HuH-7 (cell line): ENCODE measurements at regions not wholly inside any gene's neighbourhood (a gene's known extent, or its start where the extent isn't known, plus 50 kb on each side); places are given as distances from the start of the nearest gene placed in this dataset.
"Not testable (repeated sequence)": the region's sequence is repeated elsewhere in the genome, so short reads cannot be mapped to it uniquely, and the experiment has no call there.

ENCODE experiments used
- DNase-seq: peaks from one replicate; pipeline ENCODE4 v3.0.0; 2011; ENCODE audit warnings: low spot score

DNA sequence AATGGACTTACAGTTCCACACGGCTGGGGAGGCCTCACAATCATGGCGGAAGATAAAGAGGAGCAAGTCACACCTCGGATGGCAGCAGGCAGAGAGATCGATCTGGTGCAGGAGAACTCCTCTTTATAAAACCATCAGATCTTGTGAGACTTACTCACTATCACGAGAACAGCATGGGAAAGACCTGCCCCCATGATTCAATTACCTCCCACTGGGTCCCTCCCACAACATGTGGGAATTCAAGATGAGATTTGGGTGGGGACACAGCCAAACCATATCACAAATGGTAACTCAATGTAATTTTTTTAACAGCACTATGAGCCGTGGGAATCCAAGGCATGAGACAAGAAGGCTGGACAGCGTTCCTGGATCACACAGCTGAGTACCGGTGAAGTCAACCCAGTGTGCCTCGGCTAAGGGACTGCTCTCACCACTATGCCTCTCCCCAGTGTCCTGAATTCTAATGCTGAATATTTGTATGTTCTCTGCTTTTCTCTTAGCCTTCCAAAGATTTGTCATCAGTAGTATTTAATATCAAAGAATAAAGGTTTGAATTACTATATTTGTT lies 84.3 kb downstream of the IRS2 start:
- DNase-seq = not testable (repeated sequence)

DNA sequence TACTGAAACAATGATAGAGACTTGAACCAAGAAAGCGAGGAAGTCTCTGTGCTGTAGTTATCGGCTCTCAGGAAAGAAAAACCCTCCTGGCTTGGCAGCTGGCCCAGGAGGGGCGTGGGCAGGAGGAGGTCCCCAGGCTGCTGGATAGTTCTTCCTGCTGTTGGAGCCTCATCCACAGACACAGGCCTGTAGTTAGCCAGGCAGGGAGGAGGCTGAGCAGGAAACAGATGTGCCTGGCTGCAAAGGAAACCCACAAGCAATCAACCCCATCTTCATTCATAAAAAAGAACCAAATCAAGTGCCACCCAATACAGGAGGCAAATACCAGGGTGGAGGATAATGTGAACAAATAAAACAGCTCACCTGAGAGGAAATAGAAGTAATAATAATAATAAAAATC lies 86.2 kb downstream of the IRS2 start:
- DNase-seq = no peak

DNA sequence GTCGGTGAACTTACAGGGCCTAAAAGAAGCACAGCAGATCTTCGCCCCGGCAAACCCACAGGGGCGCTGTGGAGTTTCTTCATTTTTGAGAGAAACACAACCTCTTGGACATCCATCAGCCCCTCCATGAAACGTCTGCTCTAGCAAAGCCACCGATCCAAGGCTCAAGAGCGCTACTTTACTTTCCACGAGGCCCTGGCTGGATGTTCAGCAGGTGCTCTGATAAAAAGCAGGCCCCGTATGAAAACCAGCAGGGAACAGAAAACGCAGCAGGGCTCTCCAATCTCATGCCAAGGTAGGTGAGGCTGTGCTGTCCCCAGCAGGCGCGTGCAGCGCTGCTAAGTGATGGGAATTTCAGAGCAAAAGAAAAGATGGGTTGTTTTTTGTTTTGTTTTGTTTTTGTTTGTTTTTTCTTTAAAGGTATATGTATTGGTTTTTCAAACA lies 86.7 kb downstream of the IRS2 start:
- DNase-seq = peak; percentile 13

DNA sequence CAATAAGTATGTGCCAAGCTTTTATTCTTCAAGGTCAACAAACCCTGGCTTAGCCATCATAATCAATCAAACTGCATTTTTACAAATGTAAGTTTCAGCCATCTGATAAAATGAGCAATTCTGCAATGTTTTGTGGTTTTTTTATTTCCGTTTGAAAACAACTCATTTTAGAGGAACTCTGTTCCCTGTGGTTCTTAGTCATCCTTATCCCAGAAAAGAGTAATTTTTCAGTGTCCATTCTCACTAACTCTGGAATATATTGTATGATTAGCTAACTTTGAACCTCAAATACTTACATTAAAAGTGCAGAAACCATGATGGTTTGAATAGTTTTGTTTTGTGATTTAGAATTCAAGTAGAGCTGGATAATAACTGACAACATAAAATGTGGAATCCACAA lies 87.6 kb downstream of the IRS2 start:
- DNase-seq = no peak

DNA sequence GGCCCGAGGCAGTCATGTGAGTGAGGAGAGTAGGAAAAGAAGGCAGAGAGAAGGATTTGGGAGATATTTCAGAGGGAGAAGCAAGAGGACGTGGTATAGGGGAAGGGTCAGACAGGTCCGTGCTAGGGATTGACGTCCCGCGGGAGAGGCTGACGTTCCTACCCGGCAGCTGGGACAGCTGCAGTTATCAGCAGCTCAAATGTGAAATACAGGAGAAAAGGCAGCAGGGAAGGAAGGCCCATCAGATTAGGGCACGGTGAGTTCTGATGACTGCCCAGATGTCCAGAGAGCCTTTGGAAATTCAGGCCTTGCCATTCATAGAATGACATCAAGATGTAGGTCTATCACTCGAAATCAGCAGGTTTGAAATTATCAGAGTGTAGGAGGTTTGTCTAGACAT lies 88.4 kb downstream of the IRS2 start:
- no peak for DNase-seq

DNA sequence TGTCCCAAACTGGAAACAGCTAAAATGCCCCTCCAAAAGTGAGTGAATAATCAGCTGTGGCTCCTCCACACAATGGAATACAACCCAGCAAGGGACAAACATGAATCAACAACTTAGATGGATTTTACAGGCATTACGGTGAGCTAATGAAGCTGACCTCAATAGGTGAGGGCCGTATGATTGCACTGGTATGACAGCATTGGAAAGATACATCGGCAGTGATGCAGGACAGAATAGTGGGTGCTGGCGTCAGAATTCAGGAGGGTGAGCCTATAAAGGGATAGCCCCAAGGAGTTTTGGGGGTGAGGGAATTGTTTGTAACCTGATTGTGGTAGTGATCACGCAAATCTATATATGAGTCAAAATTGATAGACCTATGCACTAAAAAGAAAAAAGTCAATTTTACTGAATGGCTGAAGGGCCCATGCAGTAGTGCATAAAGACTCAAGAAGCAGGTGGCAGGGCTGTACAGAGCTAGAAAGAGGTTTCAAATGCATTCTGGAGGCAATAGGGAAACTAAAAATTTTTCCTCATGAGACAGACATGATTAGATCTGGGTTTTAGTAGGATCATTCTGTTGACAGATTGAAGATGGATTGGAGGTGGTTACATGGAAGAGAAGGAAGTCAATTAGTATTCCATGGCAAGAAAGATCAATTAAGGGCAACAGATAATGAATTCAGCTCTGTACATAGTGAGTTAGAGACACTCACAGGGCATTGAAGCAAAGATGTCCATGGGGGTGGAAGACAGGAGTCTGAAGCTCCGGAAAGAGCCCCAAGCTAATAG lies 90.8 kb downstream of the IRS2 start:
- no peak for DNase-seq

DNA sequence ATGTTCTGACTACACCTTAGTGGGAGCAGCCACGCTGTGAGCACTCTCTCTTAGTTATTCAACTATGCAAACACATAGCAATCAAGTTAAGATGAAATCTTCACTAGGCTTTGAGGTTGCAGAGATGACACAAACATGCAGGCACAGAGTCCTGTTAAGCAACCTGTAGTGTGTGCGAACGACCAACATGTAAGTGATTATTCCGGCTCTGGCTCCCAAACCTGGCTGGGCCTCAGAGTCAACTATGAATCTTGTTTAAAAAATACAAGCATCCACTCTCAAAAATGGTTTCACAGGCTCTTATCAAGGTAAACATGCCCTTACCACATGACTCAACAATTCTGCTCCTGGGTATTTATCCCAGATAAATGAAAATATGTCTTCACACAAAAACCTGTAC lies 91.4 kb downstream of the IRS2 start:
- no peak for DNase-seq

DNA sequence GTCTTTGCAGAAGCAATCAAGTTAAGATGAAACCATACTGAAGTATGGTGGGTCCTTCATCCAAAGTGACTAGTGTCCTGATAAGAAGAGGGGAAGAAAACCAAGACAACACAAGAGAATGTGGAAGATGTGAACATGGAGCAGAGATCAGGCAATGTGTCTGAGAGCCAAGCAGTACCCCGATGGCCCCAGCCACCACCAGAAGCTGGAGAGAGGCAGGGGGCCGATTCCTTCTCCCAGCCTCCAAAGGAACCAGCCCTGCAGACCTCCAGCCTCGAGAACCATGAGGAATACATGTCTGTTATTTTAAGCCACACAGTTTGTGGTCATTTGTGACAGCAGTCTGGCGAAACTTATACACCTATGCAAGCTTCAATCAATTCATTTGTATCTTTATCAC lies 93.2 kb downstream of the IRS2 start:
- no peak for DNase-seq

DNA sequence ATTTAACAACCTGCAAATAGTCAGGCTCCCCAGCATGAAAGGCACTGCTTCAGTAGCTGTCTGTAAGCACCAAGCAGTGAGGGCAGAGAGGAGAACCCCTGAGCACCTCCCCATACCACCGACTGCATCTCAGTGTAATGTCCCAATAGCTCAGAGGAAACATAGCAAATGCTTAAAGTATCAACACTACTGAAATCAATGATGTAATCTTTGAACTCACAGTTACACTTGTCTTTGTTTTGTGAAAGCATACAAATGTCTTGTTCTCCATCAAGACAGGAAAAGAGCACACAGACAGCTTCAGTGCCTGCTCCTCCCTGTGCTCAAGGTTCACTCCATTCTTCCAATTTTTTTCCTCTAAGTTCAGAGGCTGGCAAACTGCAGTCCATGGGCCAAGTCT lies 94.7 kb downstream of the IRS2 start:
- no peak for DNase-seq

DNA sequence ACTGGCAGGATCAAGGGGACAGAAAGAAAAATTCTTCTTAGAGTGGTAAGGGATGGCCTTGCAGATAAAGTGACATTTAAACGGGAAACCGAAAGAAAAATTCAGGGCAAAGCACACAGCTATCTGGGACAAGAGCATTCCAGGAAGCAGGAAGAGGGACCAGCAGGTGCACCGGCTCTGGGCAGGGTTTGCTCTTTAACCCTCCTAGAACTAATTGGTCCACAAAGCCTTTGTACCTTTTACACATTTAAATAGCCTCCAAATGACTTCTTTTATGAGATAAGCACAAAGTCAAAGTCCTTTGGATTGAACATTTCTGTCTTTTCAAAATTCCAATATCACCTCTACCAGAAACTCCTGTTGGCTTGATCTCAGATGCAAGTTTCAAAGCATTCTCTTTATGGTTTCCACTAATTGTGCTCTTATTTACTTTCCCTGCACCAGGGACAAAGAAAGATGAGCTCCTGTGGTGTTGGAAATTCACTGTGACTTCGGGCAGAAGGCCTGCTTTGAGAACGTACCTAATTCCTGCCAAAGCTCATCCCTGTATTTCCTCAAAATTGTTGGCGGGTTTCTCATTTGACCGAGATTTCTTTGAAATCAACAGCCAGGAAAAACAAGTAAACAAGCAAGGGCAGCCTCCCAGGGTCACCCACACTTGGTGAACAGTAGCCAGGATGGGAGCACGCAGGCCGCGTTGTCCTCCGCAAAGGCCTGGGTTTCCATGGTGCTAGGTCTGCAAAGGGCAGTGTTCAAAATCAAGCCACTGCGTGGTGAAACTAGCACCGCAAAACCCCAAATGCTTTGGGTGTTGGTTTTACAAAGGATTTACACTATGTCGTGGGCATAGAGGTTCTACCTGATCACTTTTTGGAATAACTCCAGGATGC lies 98.6 kb downstream of the IRS2 start:
- no peak for DNase-seq

DNA sequence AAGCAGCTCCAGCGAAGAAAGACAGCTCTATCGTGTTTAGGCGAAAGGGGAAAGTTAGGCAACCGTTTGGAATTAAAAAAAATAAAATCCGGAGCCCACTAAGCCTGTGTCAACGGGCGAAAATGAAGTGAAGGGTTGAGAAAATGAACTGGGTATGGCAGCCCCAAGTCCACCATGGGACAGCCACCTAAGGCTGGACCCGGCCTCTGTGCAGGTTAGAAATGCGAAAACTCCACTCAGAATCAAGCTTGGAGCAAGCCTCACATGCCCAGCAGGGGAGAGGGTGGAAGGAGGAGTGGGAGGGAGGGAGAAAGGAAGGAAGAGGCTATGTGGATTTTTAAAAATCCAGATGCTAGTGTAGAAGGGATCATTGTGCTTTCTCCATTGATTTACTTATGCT lies 101.2 kb downstream of the IRS2 start:
- DNase-seq = no peak

DNA sequence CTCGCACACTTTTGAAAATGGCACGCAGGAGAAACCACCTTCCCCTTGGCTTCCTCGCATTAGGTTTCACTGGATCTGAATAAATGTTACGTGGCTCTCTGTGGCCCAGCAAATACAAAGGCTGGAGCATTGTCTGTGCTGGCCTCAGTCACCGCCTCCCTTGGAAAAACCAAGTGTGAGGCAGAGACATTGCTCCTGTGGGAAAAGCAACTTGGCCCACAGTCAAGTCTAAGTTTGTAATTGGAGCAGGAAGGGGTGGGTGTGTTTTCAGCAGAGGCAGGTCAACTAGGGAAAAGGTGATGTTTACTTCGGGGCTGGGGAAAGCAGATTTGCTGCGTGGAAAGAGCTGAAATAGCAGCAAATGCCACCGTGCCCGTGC lies 101.6 kb downstream of the IRS2 start:
- peak; percentile 7 for DNase-seq

DNA sequence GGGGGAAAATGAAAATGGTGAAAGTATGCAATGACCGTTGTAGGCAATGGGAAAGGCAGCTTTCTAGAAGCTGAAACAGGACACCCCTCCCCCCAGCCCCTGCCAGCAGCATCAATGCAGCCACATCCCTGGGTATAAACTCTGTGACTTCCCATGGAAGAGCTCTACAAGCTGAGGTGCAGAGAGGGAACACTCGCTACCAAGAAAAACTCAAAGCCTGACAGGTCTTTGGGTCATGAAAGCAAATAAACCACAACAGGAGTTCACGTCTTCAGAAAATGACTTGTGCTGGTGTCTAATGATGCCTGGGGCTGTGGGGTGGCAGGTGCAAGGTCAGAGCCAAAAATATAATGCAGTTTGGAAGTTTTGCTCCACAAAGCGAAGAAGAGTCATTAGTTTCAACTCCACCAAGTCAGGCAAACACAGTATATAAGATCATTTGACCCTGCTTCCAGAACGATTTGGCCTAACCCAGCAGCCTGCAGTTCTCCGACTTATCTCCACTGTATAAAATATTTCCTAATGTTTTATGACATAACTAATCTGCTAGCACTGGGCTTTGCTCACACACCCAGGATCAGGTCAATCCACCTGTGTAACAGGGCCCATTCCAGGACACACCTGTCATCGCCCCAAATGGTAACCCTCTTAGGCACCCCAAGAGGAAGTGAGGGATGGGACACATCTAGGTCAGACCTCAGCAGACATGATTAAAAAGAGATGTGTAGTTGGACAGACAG lies 102.1 kb downstream of the IRS2 start:
- no peak for DNase-seq

DNA sequence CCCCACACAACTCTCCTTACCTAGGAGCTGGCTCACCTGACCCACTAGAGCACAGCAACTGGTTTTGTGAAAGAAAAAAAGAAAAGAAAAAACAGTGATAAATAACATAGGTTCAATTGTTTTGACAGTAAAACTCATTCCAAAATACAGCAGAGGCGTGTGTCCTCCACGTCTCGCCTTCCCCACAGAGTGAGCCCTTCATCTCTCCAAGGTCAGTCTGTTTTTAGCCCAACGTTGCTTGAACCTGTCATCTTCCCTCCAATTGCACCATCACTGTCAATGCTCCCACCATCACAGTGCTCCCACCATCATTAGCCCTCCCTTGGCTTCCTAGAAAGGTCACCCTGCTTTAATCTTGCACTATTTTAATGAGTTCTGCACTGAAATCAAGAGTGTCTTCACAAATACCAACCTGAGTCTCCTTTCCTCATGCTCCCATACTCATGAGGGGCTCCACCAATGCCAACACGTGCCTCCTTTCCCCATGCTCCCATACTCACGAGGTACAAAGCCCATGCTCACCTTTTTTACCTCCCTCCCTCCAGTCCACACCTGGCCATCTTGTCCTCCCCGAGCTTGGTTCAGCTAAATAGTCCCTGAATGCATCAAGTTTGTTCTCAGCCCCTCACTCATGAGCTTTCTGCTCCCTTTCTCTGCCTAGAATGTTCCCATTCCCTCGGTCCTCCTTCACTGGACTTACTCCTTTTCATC lies 103.7 kb downstream of the IRS2 start:
- DNase-seq = no peak

DNA sequence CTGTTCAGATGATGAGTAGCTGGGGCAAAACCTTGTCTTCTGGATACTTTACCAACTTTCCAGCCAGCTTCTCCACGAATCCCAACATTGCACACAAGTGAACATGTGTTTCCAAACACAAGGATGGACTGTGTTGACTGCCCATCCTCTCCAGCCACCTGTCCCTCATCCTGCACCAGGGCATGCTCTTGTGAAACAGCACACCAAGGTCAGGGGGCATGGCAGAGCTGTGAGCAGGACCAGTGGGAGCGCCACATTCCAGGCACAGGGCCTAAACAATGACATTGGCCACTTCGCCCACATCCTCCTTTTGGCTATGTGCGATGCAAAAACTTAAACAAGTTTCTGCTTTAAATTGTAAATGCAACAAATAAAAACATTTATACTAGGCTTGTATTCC lies 105.5 kb downstream of the IRS2 start:
- DNase-seq = no peak

DNA sequence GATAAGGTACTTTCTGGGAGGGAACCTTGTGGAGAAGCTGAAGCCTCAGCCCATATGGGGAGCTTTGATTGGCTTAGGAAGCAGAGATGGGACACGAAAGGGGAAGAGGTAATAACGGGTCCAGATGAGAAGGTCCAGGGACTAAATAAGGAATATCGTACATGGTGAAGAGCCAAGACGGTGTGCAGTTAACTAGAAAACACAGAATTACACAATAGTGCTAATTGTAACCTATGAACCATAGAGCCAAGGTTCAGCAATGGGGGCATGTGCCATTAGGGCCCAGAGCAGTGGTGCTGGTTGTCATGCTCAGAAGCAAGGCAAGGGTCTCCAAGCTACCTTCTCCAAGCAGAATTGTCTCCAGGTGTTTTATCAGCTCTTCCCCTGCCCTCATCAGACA lies 106.1 kb downstream of the IRS2 start:
- no peak for DNase-seq

DNA sequence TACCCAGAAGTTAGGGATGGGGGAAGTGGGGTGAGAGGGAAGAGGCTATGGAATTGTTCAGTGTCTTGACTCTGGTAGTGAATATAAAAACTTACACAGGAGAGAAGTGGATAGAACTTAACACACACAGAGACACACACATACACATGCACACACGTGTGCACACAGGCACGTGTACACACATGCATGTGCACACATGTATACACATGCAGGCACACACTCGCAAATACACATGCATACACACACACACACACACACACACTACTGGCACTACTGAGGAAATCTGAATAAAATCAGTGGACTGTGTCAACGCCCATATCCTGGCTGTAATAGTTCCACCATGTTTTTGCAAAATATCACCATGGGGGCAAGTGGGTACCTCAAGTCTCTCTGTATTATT lies 107.9 kb downstream of the IRS2 start:
- DNase-seq = no peak

DNA sequence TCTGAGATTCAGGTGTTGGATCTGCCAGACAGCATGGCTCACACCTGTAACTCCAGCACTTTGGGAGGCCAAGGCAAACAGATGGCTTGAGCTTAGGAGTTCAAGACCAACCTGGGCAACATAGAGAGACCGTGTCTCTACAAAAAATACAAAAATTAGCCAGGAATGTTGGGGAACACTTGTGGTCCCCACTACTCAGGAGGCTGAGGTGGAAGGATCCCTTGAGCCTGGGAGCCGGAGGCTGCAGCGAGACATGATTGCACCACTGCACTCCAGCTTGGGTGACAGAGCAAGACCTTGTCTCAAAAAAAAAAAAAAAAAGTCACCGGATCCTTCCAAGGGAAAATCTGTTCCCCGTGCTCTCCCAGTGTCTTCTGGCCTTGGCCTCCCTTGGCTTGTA lies 109.2 kb downstream of the IRS2 start:
- DNase-seq = no peak

DNA sequence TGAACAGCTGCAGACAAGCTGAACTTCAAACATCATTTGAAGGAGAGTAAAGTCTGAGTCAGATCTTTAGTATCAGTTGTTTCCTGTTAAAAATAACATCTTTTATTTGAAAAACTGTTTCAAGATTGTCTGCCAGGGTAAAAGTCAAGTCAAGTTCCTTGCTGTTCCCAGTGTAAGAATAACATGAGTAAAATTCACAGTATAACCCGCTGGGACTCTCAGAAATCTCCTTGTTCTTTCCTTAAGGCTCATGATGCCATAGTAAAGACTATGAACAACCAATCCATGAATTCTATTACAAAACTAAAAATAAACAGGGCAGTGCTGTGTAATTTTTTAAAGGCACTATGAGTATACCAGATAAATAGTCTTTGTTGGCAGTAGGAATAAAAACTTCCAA lies 112.9 kb downstream of the IRS2 start:
- no peak for DNase-seq

DNA sequence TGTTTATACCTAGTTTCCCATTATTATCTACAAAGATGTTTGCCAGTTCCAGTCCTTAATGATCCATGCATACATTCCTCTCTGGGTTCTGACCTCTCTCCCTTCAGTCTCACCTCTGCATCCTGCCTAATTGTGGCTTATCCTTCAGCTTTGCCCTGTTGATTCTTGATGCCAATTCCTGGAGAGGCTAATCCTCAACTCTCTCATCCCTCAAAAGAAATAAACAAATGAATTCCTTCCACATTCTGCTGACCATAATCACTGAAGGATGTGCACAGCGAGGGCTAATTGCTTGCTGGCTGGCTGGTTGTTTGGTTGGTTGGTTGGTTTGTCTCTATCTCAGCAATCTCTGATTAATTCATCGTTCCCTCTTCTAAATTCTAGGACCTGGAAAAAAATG lies 113.8 kb downstream of the IRS2 start:
- no peak for DNase-seq

DNA sequence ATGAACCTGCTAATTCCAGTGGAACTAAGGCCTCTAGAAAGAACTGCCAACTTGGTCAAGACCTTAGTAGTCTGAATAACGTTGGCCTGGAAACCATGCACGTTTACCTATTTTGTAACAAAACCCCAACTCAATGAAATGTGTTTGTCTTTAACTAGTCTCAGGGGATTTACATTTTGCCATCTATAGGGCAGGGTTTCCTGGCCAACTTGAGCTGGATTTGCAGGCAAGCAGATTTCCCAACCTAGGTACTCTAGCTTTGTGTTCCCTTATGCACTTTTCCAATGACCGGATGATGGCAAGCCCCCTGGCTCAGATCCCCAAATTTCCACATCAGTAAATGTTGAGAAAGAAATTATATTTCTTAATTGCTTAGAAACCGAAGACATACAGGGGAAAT lies 114.5 kb downstream of the IRS2 start:
- DNase-seq = no peak

DNA sequence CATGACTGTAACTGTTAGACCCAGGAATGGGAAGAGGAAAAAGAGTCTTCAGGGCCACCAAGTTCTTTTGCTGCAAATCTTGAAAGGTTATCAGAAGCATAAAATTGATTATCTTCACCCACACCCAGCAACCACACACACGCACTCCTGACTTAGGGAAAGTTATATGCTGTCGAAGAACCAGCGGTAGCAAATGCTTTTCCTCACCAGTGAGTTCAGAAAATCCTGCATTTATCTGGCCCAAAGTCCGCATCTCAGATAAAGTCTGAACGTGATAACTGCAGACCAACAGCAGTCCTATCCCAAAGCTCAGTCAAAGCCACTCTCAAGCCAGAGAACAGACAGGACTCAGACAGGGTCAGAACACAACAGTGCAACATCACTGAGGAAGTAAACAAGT lies 115.6 kb downstream of the IRS2 start:
- DNase-seq = no peak
